ENCODE measurements at regions not wholly inside any gene's neighbourhood (a gene's known extent, or its start where the extent isn't known, plus 50 kb on each side); places are given as distances from the start of the nearest gene placed in this dataset.

DNA sequence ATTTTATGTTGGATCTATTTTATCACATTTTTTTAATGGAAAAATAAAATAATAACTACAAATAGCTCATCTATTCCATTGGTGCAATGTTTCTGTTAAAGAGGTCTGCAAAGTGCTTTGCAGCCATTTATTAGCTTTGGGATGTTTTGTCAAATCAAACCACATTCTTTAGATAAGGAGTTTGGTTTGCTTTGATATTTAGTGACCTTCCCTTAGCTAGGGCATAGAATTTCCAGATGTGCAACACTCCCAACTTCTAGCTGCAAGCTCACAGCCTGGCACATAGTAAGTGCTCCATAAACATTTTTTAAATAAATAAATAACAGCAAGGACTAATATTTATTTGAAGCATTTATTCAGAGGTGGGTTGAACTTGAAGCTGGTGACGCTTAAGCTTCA, 80.4 kb upstream of the ARHGAP29 start:
- Histone ChIP-seq H3K4me1 (peaks cover 0 to 14% (median 7%) of the 10 kb centered on the region in 6 donors), H3K27me3 (replicated peaks in 1 of 7) (no peaks in the 10 kb centered on the region), H3K36me3 (no peaks in the 10 kb centered on the region), H3K27ac (no peak overlapping the region), H3K4me3 (no peak overlapping the region), H3K9me3 (no peaks in the 10 kb centered on the region)
- no peak for DNase-seq
- 93 to 96% (median 95%) methylated on average over 1 of the region's 1 CpG for WGBS, 5 donors
- TF ChIP-seq CTCF (IDR thresholded peaks at IDR 0.05 in 8 of 11, conservative IDR thresholded peaks at IDR 0.05 in 3 of 11), result no peak
- TF ChIP-seq POLR2A (IDR thresholded peaks at IDR 0.05), result no peak
- TF ChIP-seq POLR2AphosphoS5 (IDR thresholded peaks at IDR 0.05), result no peak
- intact Hi-C loops (cut with DNase I; ENCODE audit: low total_unique reads), result no loop called here

- no peak for DNase-seq
- H3K4me1 ChIP-seq, result peaks cover 0 to 12% (median 7%) of the 10 kb centered on the region in 6 donors
- no peak overlapping the region for H3K27ac ChIP-seq
- H3K36me3 ChIP-seq, result no peaks in the 10 kb centered on the region
- no peaks in the 10 kb centered on the region for H3K9me3 ChIP-seq
- no peak for TF ChIP-seq POLR2AphosphoS5 (IDR thresholded peaks at IDR 0.05)
- TF ChIP-seq POLR2A (IDR thresholded peaks at IDR 0.05), result no peak
- TF ChIP-seq CTCF (IDR thresholded peaks at IDR 0.05 in 8 of 11, conservative IDR thresholded peaks at IDR 0.05 in 3 of 11), result no peak
- intact Hi-C loops (cut with DNase I; ENCODE audit: low total_unique reads), result no loop called here
- no peaks in the 10 kb centered on the region for H3K27me3 ChIP-seq (replicated peaks in 1 of 7)
- WGBS, 5 donors, result 86 to 94% (median 92%) methylated on average over 8 of the region's 8 CpGs
- no peak overlapping the region for H3K4me3 ChIP-seq
Observed at GRCh38 chr1:94316836-94317789, 79.7 kb upstream of the ARHGAP29 start.

DNA sequence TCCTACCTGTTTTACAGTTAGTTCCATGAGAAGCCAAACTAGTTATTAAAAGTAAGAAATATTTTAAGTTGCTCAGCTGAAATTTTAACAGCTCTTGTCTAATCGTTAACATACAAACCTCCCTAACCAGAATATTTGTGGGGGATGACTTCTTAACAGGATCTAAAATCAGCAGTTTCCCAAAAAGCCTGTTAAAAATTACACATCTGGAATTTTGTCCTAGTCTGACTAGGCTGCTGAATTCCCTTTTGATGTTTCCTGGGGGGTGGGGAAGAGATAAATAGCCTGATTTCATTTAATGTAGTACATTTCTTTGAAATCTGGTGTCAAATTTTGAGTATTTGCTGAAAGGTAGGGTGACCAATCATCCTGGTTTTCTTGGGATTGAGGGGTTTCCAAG, 78.8 kb upstream of the ARHGAP29 start:
- WGBS, 5 donors, result 67 to 83% (median 76%) methylated on average over 1 of the region's 1 CpG
- TF ChIP-seq CTCF (IDR thresholded peaks at IDR 0.05 in 8 of 11, conservative IDR thresholded peaks at IDR 0.05 in 3 of 11), result no peak
- no peak for TF ChIP-seq POLR2AphosphoS5 (IDR thresholded peaks at IDR 0.05)
- no peak for TF ChIP-seq POLR2A (IDR thresholded peaks at IDR 0.05)
- Histone ChIP-seq H3K27ac (peak overlapping the region in 2 of 8 donors; percentile 1 to 15), H3K27me3 (replicated peaks in 1 of 7) (no peaks in the 10 kb centered on the region), H3K4me3 (no peak overlapping the region), H3K4me1 (peaks cover 0 to 12% (median 7%) of the 10 kb centered on the region in 6 donors), H3K36me3 (no peaks in the 10 kb centered on the region), H3K9me3 (no peaks in the 10 kb centered on the region)
- no peak for DNase-seq
- intact Hi-C loops (cut with DNase I; ENCODE audit: low total_unique reads), result no loop called here

GRCh38 chr1:94315552-94316116, 78.2 kb upstream of the ARHGAP29 start:
- TF ChIP-seq CTCF (IDR thresholded peaks at IDR 0.05 in 8 of 11, conservative IDR thresholded peaks at IDR 0.05 in 3 of 11), result no peak
- no peak for TF ChIP-seq POLR2AphosphoS5 (IDR thresholded peaks at IDR 0.05)
- no peak for TF ChIP-seq POLR2A (IDR thresholded peaks at IDR 0.05)

More at GRCh38 chr1:94315552-94316116, 78.2 kb upstream of the ARHGAP29 start:
- H3K27ac ChIP-seq, result peak overlapping the region in 2 of 8 donors; percentile 1 to 15
- intact Hi-C loops (cut with DNase I; ENCODE audit: low total_unique reads), result no loop called here
- no peaks in the 10 kb centered on the region for H3K9me3 ChIP-seq
- DNase-seq, result no peak
- peaks cover 0 to 12% (median 7%) of the 10 kb centered on the region in 6 donors for H3K4me1 ChIP-seq
- H3K27me3 ChIP-seq (replicated peaks in 1 of 7), result no peaks in the 10 kb centered on the region
- no peak overlapping the region for H3K4me3 ChIP-seq
- no peaks in the 10 kb centered on the region for H3K36me3 ChIP-seq
- 90 to 100% (median 93%) methylated on average over 1 of the region's 1 CpG for WGBS, 5 donors
